GM23338 (cell line): ENCODE measurements at regions not wholly inside any gene's neighbourhood (a gene's known extent, or its start where the extent isn't known, plus 50 kb on each side); places are given as distances from the start of the nearest gene placed in this dataset.

ENCODE experiments used
- ATAC-seq: fragments of 200-7000 bp; cut with Tn5 transposase; 3 replicates; pipeline ENCODE4 v1.9.1; 2020
- DNase-seq: peaks from one replicate; pipeline ENCODE4 v3.0.0-alpha.2; 2015; ENCODE audit warnings: low spot score
- H2AFZ ChIP-seq: fragments of 200-600 bp; sonication (generic); 2 replicates; pipeline ENCODE4 v1.8.0; 2016; ENCODE audit warnings: antibody characterized with exemption, mild to moderate bottlenecking, moderate library complexity
- H3F3A ChIP-seq: fragments of 200-600 bp; sonication (generic); replicated peaks from 2 replicates; pipeline ENCODE4 v1.8.0; 2017; ENCODE audit warnings: antibody characterized with exemption, mixed run types, low read depth
- H3K27ac ChIP-seq: fragments of 200-600 bp; sonication (generic); 2 replicates; pipeline ENCODE4 v1.6.1; 2016; ENCODE audit warnings: low read depth
- H3K27me3 ChIP-seq: fragments of 200-600 bp; sonication (generic); 2 replicates; pipeline ENCODE4 v1.8.0; 2016; ENCODE audit warnings: mild to moderate bottlenecking, mixed run types, moderate library complexity; ENCODE audit not compliant: insufficient read depth
- H3K36me3 ChIP-seq: fragments of 200-600 bp; sonication (generic); 2 replicates; pipeline ENCODE4 v1.8.0; 2016; ENCODE audit warnings: mild to moderate bottlenecking; ENCODE audit not compliant: insufficient read depth
- H3K4me1 ChIP-seq: fragments of 200-600 bp; sonication (generic); 2 replicates; pipeline ENCODE4 v1.8.0; 2016; ENCODE audit warnings: mild to moderate bottlenecking, moderate library complexity; ENCODE audit not compliant: insufficient read depth
- H3K4me2 ChIP-seq: fragments of 200-600 bp; sonication (generic); 2 replicates; pipeline ENCODE4 v1.7.1; 2017; ENCODE audit warnings: mixed run types
- H3K4me3 ChIP-seq: fragments of 200-600 bp; sonication (generic); 2 replicates; pipeline ENCODE4 v1.6.1; 2016; ENCODE audit warnings: mixed run types
- H3K79me2 ChIP-seq: fragments of 200-600 bp; sonication (generic); replicated peaks from 2 replicates; pipeline ENCODE4 v1.8.0; 2017; ENCODE audit warnings: mild to moderate bottlenecking; ENCODE audit not compliant: insufficient read depth
- H3K9me2 ChIP-seq: fragments of 200-600 bp; sonication (generic); 2 replicates; pipeline ENCODE4 v1.8.0; 2017; ENCODE audit not compliant: insufficient read depth
- H4K20me1 ChIP-seq: fragments of 200-600 bp; sonication (generic); replicated peaks from 2 replicates; pipeline ENCODE4 v1.8.0; 2017; ENCODE audit warnings: mild to moderate bottlenecking; ENCODE audit not compliant: insufficient read depth
- H3K27ac Mint-ChIP-seq: 2 replicates; pipeline ENCODE4 v1.8.0; 2020; ENCODE audit warnings: inconsistent platforms, mild to moderate bottlenecking, moderate library complexity, mixed read lengths
- H3K27me3 Mint-ChIP-seq: 3 replicates; pipeline ENCODE4 v1.8.0; 2022; ENCODE audit warnings: low read depth, mild to moderate bottlenecking, moderate library complexity, mixed read lengths, inconsistent platforms; ENCODE audit not compliant: insufficient read depth, poor library complexity
- H3K36me3 Mint-ChIP-seq: 3 replicates; pipeline ENCODE4 v1.8.0; 2021; ENCODE audit warnings: low read depth, mild to moderate bottlenecking, inconsistent platforms, moderate library complexity, mixed read lengths
- H3K4me1 Mint-ChIP-seq: 3 replicates; pipeline ENCODE4 v1.8.0; 2020; ENCODE audit warnings: mild to moderate bottlenecking, inconsistent platforms, mixed read lengths
- H3K4me3 Mint-ChIP-seq: 3 replicates; pipeline ENCODE4 v1.8.0; 2021; ENCODE audit warnings: moderate library complexity, mild to moderate bottlenecking, inconsistent platforms, mixed read lengths
- H3K9me3 Mint-ChIP-seq: 3 replicates; pipeline ENCODE4 v1.8.0; 2020; ENCODE audit warnings: moderate library complexity, mild to moderate bottlenecking, inconsistent platforms, mixed read lengths
- ETS1 ChIP-seq: IDR thresholded peaks from 2 replicates; pipeline ENCODE4 v1.6.1; 2016; ENCODE audit warnings: antibody characterized with exemption
- EZH2 ChIP-seq: fragments of 200-600 bp; sonication (generic); IDR thresholded peaks from one replicate; pipeline ENCODE4 v1.8.0; 2017; ENCODE audit warnings: antibody characterized with exemption, mild to moderate bottlenecking, low read depth; ENCODE audit not compliant: unreplicated experiment
- REST ChIP-seq: IDR thresholded peaks from one replicate; pipeline ENCODE4 v1.6.1; 2018; ENCODE audit warnings: antibody characterized with exemption; ENCODE audit not compliant: unreplicated experiment
- ZNF462 ChIP-seq: fragments of 250-450 bp; sonication (Bioruptor Pico); IDR thresholded peaks from 2 replicates; pipeline ENCODE4 v1.5.0; 2020; ENCODE audit warnings: mild to moderate bottlenecking, moderate library complexity

DNA sequence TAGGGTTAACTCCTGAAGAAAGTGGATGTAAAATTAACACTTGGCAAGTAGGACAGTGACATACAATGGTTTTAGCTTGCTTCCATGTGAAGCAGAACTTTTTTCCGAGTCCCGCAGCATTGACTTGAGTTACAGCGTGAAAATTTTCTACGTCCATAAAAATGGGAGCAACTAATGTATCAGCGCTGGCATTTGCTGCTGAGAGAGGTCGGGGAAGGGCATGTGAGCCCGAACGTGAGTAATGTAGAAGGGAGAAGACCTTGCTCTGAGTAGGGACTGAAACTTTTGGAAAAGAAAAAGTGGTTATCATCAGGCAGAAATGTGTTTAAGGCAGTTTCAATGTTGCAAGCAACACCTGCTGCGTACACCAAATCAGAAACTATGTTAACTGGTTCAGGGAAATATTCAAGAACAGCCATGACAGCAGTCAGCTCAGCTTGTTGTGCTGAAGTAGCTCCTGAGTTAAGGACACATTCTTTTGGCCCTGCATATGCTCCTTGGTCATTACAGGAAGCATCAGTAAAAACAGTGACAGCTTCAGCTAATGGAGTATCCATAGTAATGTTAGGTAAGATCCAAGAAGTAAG, 70.9 kb upstream of the ARL4D start:
- Histone ChIP-seq H3K27me3 (no peaks in the 10 kb centered on the region), H3K79me2 (no peaks in the 10 kb centered on the region), H3K4me2 (no peak overlapping the region), H3K4me3 (no peak overlapping the region), H3K4me1 (no peaks in the 10 kb centered on the region; the same call in 1 of the 2 replicates), H3K36me3 (no peaks in the 10 kb centered on the region), H3K9me2 (no peaks in the 10 kb centered on the region), H2AFZ (no peak overlapping the region), H4K20me1 (no peaks in the 10 kb centered on the region), H3K27ac (no peak overlapping the region), H3F3A (0 out of 2 replicates have a peak, but pooled peaks cover 11% of the 10 kb centered on the region)
- no peak overlapping the region for H3K4me3 Mint-ChIP-seq
- H3K27me3 Mint-ChIP-seq: peaks cover 7% of the 10 kb centered on the region
- no peak overlapping the region for H3K27ac Mint-ChIP-seq
- peaks cover 10% of the 10 kb centered on the region for H3K9me3 Mint-ChIP-seq
- peaks cover 9% of the 10 kb centered on the region for H3K4me1 Mint-ChIP-seq
- peaks cover 6% of the 10 kb centered on the region; the same call in 1 of the 3 replicates for H3K36me3 Mint-ChIP-seq
- no peak for DNase-seq
- no peak for TF ChIP-seq ETS1
- no peak for TF ChIP-seq EZH2
- no peak for TF ChIP-seq REST
- no peak for TF ChIP-seq ZNF462 (CRISPR knock-in tag)
- no peak for ATAC-seq
